Effector CD4-positive, alpha-beta T cell (primary cell): ENCODE measurements at regions not wholly inside any gene's neighbourhood (a gene's known extent, or its start where the extent isn't known, plus 50 kb on each side); places are given as distances from the start of the nearest gene placed in this dataset.
"Not testable (repeated sequence)": the region's sequence is repeated elsewhere in the genome, so short reads cannot be mapped to it uniquely, and the experiment has no call there.

Source experiments
- DNase-seq: peaks from one replicate; pipeline ENCODE4 v3.0.0-alpha.2; 2020

GRCh38 chr10:36428507-36428906, 696.9 kb upstream of the ANKRD30A start:
- no peak for DNase-seq

DNA sequence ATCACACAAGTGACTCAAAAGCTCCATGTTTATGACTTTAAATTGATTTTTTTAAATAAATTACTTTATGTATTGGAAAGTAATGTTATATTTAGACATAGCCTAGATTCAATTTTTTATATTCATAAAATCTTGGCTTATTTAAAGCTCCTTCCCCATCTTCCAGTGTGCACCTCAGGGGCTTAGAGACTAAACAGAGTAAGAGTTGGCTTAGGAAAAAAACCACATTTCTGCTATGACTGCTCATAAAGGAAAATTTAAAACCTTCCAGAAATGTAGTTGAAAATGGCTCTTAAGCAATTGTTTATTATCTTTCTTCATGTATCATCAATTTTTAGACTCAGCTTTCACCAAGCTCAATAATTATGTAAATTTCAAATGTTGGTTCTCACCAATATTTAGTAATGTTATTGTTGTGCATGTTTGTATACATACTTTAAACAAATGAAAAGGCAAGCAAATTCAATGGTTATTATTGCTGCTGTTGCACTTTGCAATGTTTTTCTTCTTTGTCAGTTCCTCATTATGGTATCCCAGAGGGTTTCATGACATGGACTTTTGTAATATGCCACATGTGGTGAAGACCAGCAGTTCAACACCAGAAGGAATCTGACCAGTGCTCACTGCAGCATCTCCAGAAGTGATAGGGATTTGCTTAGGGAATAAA, 700.1 kb upstream of the ANKRD30A start:
- DNase-seq, result no peak

DNA sequence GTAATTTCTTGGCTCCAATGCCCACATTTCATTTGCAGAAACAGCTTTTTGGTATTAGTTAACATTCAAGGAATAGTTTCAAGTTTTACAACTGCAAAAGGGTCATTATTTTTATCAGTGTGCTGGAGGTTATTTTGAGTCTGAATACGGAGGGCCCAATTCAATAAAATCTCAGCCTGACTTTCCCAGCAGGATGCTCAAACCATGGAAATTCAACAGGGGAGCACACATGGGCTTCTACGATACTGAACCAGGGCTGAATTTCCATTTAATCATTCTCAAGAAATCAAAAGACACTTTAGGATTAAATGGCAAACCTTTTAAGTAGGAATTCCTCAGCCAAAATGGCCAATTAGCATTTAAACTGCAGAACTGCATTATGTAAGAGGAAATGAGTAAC, 700.9 kb upstream of the ANKRD30A start:
- no peak for DNase-seq

GRCh38 chr10:36423821-36424248, 701.6 kb upstream of the ANKRD30A start:
- DNase-seq, result no peak

DNA sequence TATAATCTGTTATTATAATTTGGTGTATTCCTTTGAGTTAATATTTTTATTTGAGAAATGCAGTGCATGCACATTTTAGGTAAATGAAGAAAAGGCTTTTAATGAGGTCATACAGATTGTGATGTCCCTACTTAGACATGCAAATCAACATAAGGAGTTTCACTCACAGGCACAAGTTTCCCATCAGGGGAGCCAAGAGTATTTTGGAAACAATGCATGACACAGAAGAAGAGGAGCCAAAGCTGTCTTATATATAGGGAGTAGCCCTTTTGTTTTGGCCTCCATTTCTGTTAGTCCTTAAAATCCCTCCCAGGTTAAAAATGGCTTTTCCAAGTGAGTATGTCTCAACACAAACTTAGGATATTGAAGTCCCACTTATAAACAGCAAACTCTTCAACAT, 703.4 kb upstream of the ANKRD30A start:
- no peak for DNase-seq

DNA sequence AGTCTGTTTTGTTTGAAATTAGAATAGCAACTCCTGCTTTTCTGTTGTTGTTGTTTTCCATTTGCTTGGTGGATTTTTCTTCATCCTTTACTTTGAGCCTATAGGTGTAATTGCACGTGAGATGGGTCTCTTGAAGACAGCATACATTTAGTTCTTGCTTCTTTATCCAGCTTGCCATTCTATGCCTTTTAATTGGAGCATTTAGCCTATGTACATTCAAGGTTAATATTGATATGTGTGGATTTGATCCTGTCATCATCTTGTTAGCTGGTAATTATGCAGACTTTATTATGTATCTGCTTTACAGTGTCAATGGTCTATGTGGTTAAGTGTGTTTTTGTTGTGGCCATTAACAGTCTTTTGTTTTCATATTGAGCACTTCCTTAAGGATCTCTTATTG, 708.9 kb upstream of the ANKRD30A start:
- no peak for DNase-seq

GRCh38 chr10:36412942-36413341, 712.5 kb upstream of the ANKRD30A start:
- no peak for DNase-seq

GRCh38 chr10:36400238-36400637, 725.2 kb upstream of the ANKRD30A start:
- not testable (repeated sequence) for DNase-seq

DNA sequence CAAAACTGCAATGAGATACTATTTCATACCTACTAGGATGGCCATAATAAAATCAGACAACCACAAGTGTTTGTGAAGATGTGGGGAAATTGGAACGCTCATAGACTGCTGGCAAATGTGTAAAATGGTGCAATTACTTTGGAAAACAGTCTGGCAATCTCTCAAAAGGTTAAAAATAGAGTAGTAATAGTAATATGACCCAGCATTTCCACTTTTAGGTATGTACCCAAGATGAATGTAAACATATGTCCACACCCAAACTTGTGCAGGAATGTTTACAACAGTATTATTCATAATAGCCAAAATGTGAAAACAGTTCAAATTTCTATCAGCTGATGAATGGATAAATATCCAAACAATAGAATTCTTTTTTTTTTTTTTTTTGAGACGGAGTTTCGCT, 731.6 kb upstream of the ANKRD30A start:
- DNase-seq, result no peak

DNA sequence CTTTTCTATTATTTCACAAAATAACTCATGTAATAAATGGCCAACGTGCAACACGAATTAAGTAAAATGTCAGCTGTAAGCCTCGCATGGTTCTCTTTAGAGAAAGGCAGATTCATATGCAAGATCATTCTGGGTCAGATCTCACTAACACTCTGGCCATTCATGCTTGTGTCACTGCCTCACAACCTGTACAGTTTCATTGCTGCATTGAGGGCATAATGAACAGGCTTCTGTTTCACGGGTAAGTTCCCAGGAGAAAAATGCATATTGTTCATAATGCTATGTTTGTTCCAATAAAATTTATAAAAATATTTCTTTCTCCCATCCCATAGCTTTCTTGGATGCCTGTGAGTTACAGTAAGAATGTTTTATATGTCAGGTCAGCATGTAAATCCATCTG, 734.0 kb upstream of the ANKRD30A start:
- no peak for DNase-seq

- DNase-seq, result no peak
Observed at GRCh38 chr10:36390221-36390620, 735.2 kb upstream of the ANKRD30A start.

DNA sequence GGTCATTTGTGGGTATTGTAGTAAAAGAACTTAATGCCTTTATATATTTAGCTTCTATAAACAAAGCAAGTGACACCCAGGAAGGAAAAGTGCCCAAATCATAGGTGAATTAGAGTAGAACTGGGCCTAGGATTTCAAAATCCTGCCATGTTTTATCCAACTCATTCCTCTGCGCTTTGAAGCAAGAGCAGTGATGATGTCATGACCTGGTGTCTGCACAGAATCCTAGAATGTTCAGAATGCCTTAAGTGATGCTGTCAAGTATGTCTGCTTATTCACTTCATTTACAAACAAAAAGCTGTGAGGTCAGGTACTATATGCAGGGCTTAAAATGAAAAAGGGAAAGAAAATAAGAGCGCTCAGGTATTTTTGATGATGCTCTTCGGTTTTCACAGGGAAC, 737.2 kb upstream of the ANKRD30A start:
- no peak for DNase-seq

GRCh38 chr10:36385693-36386092, 739.7 kb upstream of the ANKRD30A start:
- no peak for DNase-seq

DNA sequence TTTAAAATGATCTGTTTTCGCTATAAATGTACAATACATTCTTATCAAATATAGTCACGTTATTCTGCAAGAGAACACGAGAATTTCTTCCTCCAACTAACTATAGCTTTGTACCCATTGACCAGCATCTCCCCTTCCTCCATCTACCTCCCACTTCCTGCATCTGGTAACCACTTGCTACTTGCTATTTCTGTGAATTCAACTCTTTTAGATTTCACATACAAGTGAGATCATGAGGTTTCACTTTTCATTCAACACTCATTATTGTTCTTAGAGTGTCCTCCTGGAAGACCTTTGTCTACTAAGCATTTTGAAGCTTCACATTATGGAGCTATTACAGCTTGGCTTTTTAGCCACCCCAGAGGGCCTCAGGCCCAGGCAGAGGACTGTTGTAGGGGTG, 741.3 kb upstream of the FZD8 start:
- DNase-seq, result no peak

DNA sequence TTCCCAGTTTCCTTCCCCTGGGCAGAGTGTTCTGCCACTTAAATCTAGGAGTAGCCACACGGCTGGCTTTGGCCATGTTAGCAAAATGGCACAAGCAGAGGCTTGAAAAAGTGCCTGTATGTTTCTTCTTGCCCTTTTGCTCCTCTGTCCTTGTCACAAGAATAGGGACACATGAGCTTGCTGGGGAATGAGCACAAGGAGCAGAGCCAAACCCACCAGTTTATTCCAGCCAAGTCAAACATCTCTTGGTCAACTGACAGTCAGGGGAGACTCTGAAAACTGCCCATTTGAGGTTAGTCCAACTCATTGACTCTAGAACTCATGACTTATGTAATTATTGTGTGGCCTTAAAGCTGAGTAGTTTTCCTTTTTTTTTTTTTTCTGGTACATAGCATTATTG, 739.7 kb upstream of the FZD8 start:
- no peak for DNase-seq

GRCh38 chr10:36380538-36380937, 738.4 kb upstream of the FZD8 start:
- no peak for DNase-seq

DNA sequence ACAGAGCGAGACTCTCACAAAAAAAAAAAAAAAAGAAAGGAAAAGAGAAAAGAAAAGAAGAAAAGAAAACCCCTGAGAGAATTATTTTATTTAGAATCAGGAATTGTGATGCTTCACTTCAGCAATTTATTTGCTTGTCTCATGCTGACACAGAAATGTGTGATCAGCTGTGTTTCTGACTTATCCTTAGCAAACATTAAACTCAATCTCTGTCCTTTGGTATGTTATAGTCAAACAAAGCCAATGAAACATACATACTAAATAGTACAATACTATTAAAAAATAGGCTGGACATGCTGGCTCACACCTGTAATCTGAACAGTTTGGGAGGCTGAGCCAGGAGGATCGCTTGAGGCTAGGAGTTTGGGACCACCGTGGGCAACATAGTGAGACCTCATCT, 733.0 kb upstream of the FZD8 start:
- DNase-seq, result no peak

DNA sequence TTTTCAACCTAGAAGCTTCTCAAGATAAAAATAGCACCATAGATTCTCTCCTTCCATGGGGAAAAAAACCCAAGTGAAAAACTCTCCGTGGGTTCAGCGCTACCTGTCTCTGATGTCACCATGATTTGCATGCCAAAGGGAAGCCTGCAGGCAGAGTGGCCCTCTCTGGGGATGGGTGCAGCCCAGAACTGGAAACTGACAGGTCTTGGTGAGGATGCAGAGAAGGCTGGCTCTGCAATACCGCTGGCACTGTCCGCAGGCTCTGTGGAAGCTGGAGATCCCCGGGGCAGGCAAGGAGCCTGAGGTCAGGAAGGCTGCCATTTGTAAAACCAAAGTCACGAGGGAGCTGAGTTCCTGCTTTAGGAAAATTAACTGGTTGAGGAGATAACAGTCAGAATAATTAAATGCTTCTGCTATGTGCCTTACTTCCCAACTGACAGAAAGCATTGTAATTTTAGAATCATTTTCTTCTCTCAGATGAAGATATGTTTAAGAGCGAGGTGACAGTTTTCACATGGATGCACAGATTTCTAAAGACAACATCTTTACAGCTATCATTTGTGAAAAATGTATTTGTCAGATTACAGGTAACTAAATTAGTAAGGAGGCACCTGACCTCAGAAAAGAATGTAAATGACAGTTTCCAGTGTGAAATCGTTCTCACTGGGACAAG, 731.5 kb upstream of the FZD8 start:
- DNase-seq, result no peak

GRCh38 chr10:36367362-36367761, 725.3 kb upstream of the FZD8 start:
- DNase-seq, result no peak

DNA sequence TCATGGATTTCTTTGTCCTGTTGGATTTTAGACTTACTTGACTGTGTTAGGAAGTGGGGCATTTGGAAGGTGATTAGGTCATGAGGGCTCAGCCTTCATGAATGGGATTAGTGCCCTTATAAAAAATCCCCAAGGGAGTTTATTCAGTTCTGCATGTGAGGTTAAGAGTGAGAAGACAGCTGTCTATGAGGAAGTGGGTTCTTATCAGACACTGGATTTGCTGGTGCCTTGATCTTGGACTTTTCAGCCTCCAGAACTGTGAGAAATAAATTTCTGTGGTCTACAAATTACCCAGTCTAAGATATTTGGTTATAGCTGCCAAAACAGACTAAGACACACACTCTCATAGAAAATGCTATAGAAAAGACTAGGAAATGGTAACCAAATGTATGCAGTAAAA, 724.7 kb upstream of the FZD8 start:
- DNase-seq, result no peak

- DNase-seq, result no peak
Observed at GRCh38 chr10:36366065-36366464, 724.0 kb upstream of the FZD8 start.

DNA sequence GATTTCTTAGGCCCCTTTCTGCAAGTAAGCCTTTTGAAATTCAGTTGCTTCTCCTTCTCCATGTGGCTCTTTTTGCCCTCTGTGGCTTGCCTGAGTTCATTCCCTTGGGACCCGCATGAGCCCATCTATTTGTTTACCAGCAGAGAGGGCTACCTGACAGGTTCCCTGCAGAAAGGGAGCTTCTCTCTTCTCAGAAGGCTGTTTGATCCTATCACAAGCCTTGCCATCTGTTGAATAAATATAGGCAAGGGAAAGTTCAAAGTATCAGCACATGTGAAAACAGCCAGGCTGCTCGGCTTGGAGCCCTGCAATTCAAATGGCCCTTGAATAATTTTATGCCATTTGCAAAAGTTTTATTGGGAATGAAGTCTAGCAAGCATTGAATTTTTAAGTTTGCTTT, 720.2 kb upstream of the FZD8 start:
- DNase-seq, result no peak

DNA sequence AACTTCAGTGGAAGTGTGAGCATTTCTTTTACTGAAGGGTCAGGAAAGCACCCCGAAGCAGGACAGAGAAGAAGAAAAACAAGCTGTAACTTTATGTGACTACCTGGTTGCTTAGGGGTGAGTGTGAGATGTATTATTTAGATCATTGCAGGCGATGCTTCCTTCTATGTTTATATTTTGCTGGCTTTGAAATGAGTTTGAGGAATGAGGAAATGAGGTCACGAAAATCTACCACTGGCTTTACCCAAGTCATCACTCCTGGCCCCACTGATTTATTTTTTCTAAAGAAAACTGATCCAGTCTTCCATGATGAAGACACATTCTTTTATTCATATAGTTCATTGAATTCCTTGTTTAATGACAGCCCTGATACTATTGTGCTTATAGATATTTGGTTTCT, 716.6 kb upstream of the FZD8 start:
- DNase-seq, result no peak

- no peak for DNase-seq
Observed at GRCh38 chr10:36354633-36355032, 712.5 kb upstream of the FZD8 start.

DNA sequence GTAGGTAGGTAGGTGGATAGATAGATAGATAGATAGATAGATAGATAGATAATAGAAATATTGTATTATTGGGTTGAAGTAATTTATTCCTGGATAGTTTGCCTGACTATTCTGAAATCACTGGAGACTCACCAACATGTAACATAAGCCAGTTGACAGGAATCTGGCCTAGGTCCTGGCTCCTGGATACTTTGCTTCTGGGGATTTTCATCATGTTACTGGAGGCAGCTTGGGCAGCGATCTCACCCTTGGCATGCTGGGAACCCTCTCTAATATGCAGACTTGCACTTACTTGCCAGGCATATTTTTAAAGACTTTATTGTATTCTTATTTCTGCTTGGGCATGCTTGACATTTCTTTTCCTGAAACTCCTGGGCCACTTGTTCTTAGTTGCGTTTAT, 709.1 kb upstream of the FZD8 start:
- no peak for DNase-seq
